K562 (cell line): ENCODE measurements at regions not wholly inside any gene's neighbourhood (a gene's known extent, or its start where the extent isn't known, plus 50 kb on each side); places are given as distances from the start of the nearest gene placed in this dataset.

ENCODE experiments used
- ATAC-seq: fragments of 200-7000 bp; cut with Tn5 transposase; 3 replicates; pipeline ENCODE4 v1.9.1; 2020; ENCODE audit warnings: moderate library complexity
- BruUV-seq: library from RNA; stranded (reverse); fragments of 400-500 nt; replicated peaks from 2 replicates; lab custom pipeline; 2021; lab: Mats Ljungman, UMichigan
- CTCF ChIA-PET: fragments of 300-600 bp; formaldehyde crosslinking; extraction: SDS; loops from one replicate; lab custom pipeline; 2021; ENCODE audit warnings: low intra/inter-chr PET ratio; lab: Yijun Ruan, JAX
- POLR2A ChIA-PET: fragments of 300-600, 350-650 bp; sonication (Branson Sonifier 250); formaldehyde crosslinking; extraction: SDS; loops from one replicate; lab custom pipeline; 2021; ENCODE audit warnings: antibody characterized with exemption, inconsistent platforms; lab: Yijun Ruan, JAX
- DNase-seq, 4 experiments: peaks; one replicate each; pipeline versions ENCODE4 v3.0.0 to v3.0.0-alpha.2; 2011 to 2018; ENCODE audit warnings: low spot score in 3 of 4, mixed read lengths in 3 of 4; ENCODE audit errors: extremely low read depth in 1 of 4
- FAIRE-seq: peaks from 2 replicates; lab custom pipeline; 2011; peaks lifted over from hg19 to GRCh38; lab: Jason Lieb, UNC
- H2AFZ ChIP-seq: 2 replicates; pipeline ENCODE4 v1.6.0; 2011; ENCODE audit warnings: low read depth, low read length, control low read depth, inconsistent platforms
- H3K27ac ChIP-seq: fragments of 200-600 bp; 3 replicates; pipeline ENCODE4 v1.8.0; 2011; ENCODE audit warnings: low read depth, mild to moderate bottlenecking, control low read depth, inconsistent platforms, low read length, moderate library complexity, mixed read lengths; ENCODE audit errors: extremely low read depth
- H3K27me3 ChIP-seq, 2 experiments: fragments of 300-600 bp in 1 of 2; 2 replicates in 1 of 2; 3 replicates in 1 of 2; pipeline versions ENCODE4 v1.6.0 to v1.8.0; 2011; ENCODE audit warnings: inconsistent platforms in 2 of 2, low read length in 2 of 2, mild to moderate bottlenecking in 1 of 2, mixed read lengths in 1 of 2, moderate library complexity in 1 of 2; ENCODE audit not compliant: control insufficient read depth in 2 of 2, insufficient read depth in 2 of 2
- H3K36me3 ChIP-seq: fragments of 300-600 bp; 3 replicates; pipeline ENCODE4 v1.8.0; 2011; ENCODE audit warnings: mild to moderate bottlenecking, low read length, inconsistent platforms; ENCODE audit not compliant: control insufficient read depth, insufficient read depth
- H3K4me1 ChIP-seq, 2 experiments: fragments of 200-600 bp in 1 of 2; replicated peaks in 1 of 2; 2 replicates in 1 of 2; 3 replicates in 1 of 2; pipeline versions ENCODE4 v1.5.1 to v1.8.0; 2011; ENCODE audit warnings: inconsistent platforms in 2 of 2, low read length in 2 of 2, mild to moderate bottlenecking in 1 of 2, mixed read lengths in 1 of 2, moderate library complexity in 1 of 2; ENCODE audit not compliant: control insufficient read depth in 2 of 2, insufficient read depth in 2 of 2
- H3K4me2 ChIP-seq: 2 replicates; pipeline ENCODE4 v1.6.1; 2011; ENCODE audit warnings: low read length, control low read depth, inconsistent platforms, mixed read lengths; ENCODE audit not compliant: insufficient read depth
- H3K4me3 ChIP-seq: fragments of 200-600 bp; sonication (generic), shearing (Covaris generic); 2 replicates; pipeline ENCODE4 v1.5.1; 2016; ENCODE audit warnings: control low read depth, inconsistent platforms
- H3K79me2 ChIP-seq: fragments of 200-600 bp; 3 replicates; pipeline ENCODE4 v1.8.0; 2011; ENCODE audit warnings: low read length, inconsistent platforms; ENCODE audit not compliant: control insufficient read depth, insufficient read depth
- H3K9ac ChIP-seq, 2 experiments: 2 replicates each; pipeline versions ENCODE4 v1.6.0 to v1.6.1; 2011; ENCODE audit warnings: low read depth in 2 of 2, low read length in 2 of 2, control low read depth in 1 of 2, inconsistent platforms in 1 of 2, mild to moderate bottlenecking in 1 of 2, mixed read lengths in 1 of 2; ENCODE audit not compliant: insufficient read depth in 1 of 2
- H3K9me1 ChIP-seq: one replicate; pipeline ENCODE4 v1.6.0; 2011; ENCODE audit warnings: inconsistent platforms, mild to moderate bottlenecking, low read length, moderate library complexity; ENCODE audit not compliant: control insufficient read depth, insufficient read depth
- H3K9me3 ChIP-seq: replicated peaks from 2 replicates; pipeline ENCODE4 v1.5.1; 2011; ENCODE audit warnings: low read depth, low read length, inconsistent platforms; ENCODE audit not compliant: control insufficient read depth, insufficient read depth
- H4K20me1 ChIP-seq: replicated peaks from 2 replicates; pipeline ENCODE4 v1.6.1; 2011; ENCODE audit warnings: low read length, inconsistent platforms, mixed read lengths; ENCODE audit not compliant: control insufficient read depth, insufficient read depth
- ARID1B ChIP-seq: fragments of 450-650 bp; IDR thresholded peaks from 2 replicates; pipeline ENCODE4 v1.6.1; 2016; ENCODE audit warnings: antibody characterized with exemption, mild to moderate bottlenecking, inconsistent platforms
- RBM22 ChIP-seq: fragments of 200-400 bp; formaldehyde crosslinking; IDR thresholded peaks from 2 replicates; pipeline ENCODE4 v1.6.1; 2018; ENCODE audit warnings: low read length, low read depth; ENCODE audit not compliant: poor library complexity, severe bottlenecking
- SIN3A ChIP-seq, 2 experiments: fragments of 150-350 bp in 1 of 2; IDR thresholded peaks; 2 replicates each; pipeline ENCODE4 v1.6.1; 2011 to 2016; ENCODE audit warnings: borderline replicate concordance in 2 of 2, low read depth in 2 of 2, low read length in 2 of 2, mild to moderate bottlenecking in 2 of 2, moderate library complexity in 2 of 2; ENCODE audit not compliant: control insufficient read depth in 1 of 2
- SIN3B ChIP-seq: fragments of 450-650 bp; IDR thresholded peaks from 2 replicates; pipeline ENCODE4 v1.6.1; 2017; ENCODE audit warnings: low read depth, mild to moderate bottlenecking, moderate library complexity
- SRSF9 ChIP-seq: fragments of 200-400 bp; formaldehyde crosslinking; IDR thresholded peaks from 2 replicates; pipeline ENCODE4 v1.6.1; 2017; ENCODE audit warnings: low read depth, low read length, borderline replicate concordance
- TAF7 ChIP-seq: fragments of 450-650 bp; IDR thresholded peaks from 2 replicates; pipeline ENCODE4 v1.6.1; 2016; ENCODE audit warnings: missing genetic modification characterization, missing compliant biosample characterization
- ZNF217 ChIP-seq: sonication (generic); formaldehyde crosslinking; IDR thresholded peaks from 2 replicates; pipeline ENCODE4 v1.8.0; 2022; ENCODE audit warnings: mild to moderate bottlenecking, missing genetic modification reagents
- WGBS: fragments of 100-300 bp; shearing (Covaris generic); methylation state at CpG from one replicate; pipeline ENCODE4 v1.1.6; 2016; ENCODE audit warnings: low coverage, mixed read lengths; ENCODE audit not compliant: insufficient coverage; ENCODE audit errors: missing lambda C conversion rate; 5-methylcytosine and 5-hydroxymethylcytosine counted together
- in situ Hi-C: fragments of 300-500 bp; cut with MboI; formaldehyde crosslinking; loops from 4 replicates; pipeline ENCODE4 v1.15.0; 2018; ENCODE audit warnings: inconsistent platforms, mixed read lengths
- intact Hi-C: fragments of 100-400 bp; cut with micrococcal nuclease; formaldehyde crosslinking; loops from 2 replicates; pipeline ENCODE4 v1.14.2; 2022
- TF ChIP-seq, protein P1 (sequence below): fragments of 250-450 bp; sonication (Bioruptor Pico); IDR thresholded peaks from 2 replicates; pipeline ENCODE4 v1.8.0; 2021; ENCODE audit warnings: moderate library complexity, mild to moderate bottlenecking, inconsistent platforms

DNA sequence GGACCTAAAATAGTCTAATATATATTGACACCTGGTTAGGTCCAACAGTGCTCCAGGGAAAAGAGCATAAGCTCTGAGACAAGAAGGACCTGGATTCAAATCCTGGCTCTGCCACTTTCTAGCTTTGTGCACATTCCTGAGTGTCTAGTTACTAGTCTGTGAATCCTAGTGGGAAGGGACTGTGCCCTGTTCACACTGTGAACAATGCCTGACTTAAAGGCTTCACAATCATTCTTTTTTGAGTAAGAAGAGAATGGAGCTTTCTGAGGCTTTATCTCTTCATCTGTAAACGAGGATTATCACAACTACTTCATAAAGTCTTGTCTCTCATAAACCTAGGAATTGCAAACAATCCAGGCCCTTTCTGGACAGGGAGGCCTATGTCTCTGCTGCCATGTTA is 235.9 kb downstream of the SOX2 start:
- ChIA-PET POLR2A (no interaction called here), CTCF (no interaction called here)
- DNase-seq (no peak), ATAC-seq (no peak), FAIRE-seq (no peak)
- Histone ChIP-seq H3K27ac (no peak overlapping the region), H3K9ac (no peak overlapping the region), H4K20me1 (no peaks in the 10 kb centered on the region), H3K36me3 (no peaks in the 10 kb centered on the region), H3K79me2 (no peaks in the 10 kb centered on the region), H3K27me3 (no peaks in the 10 kb centered on the region), H3K4me2 (no peak overlapping the region), H3K4me3 (no peak overlapping the region), H2AFZ (no peak overlapping the region), H3K9me1 (no peaks in the 10 kb centered on the region), H3K4me1 (no peaks in the 10 kb centered on the region; a peak in 1 of 5 replicates), H3K9me3 (no peaks in the 10 kb centered on the region)
- intact Hi-C loops = no loop called here
- TF ChIP-seq ZNF217 (CRISPR knock-in tag) (no peak), TAF7 (tag) (no peak), SRSF9 (no peak), SIN3B (no peak), SIN3A (IDR thresholded peaks at IDR 0.05; ENCODE audit: borderline replicate concordance in 2 of 2, control insufficient read depth in 1 of 2, low read depth in 2 of 2, low read length in 2 of 2) (no peak), ARID1B (no peak), RBM22 (no peak)
- TF ChIP-seq, protein P1, sequence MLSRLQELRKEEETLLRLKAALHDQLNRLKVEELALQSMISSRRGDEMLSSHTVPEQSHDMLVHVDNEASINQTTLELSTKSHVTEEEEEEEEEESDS = no peak
- BruUV-seq = no TSS peak
- in situ Hi-C loops = no loop called here
- 0% methylated on average over 1 of the region's 1 CpG for WGBS
